Endothelial cell of umbilical vein (primary cell): ENCODE measurements at regions not wholly inside any gene's neighbourhood (a gene's known extent, or its start where the extent isn't known, plus 50 kb on each side); places are given as distances from the start of the nearest gene placed in this dataset.

Experiments used
- BruUV-seq: library from RNA; stranded (reverse); fragments of 400-500 nt; replicated peaks from 2 replicates; lab custom pipeline; 2021; lab: Mats Ljungman, UMichigan
- CTCF ChIA-PET: fragments of 300-600, 350-600 bp; sonication (Branson Sonifier 250); formaldehyde crosslinking; loops from one replicate; lab custom pipeline; 2021; ENCODE audit warnings: antibody characterized with exemption, inconsistent platforms; lab: Charles Lee
- POLR2A ChIA-PET: fragments of 300-600, 350-600 bp; sonication (Branson Sonifier 250); formaldehyde crosslinking; loops from one replicate; lab custom pipeline; 2021; ENCODE audit warnings: antibody characterized with exemption, inconsistent platforms; lab: Charles Lee
- DNase-seq: peaks from one replicate; pipeline ENCODE4 v3.0.0-alpha.2; 2011; ENCODE audit warnings: low read depth, low spot score
- FAIRE-seq: peaks from 2 replicates; lab custom pipeline; 2011; peaks lifted over from hg19 to GRCh38; lab: Jason Lieb, UNC
- H2AFZ ChIP-seq: 2 replicates; pipeline ENCODE4 v1.6.0; 2012; ENCODE audit warnings: low read depth, low read length, control low read depth, inconsistent platforms
- H3K27ac ChIP-seq: 2 replicates; pipeline ENCODE4 v1.5.1; 2011; ENCODE audit warnings: low read depth, mild to moderate bottlenecking, control low read depth, low read length, moderate library complexity; ENCODE audit not compliant: insufficient read depth
- H3K27me3 ChIP-seq, 2 experiments: 2 replicates each; pipeline versions ENCODE4 v1.6.0 to v1.6.1; 2011; ENCODE audit warnings: low read length in 2 of 2, mixed read lengths in 1 of 2; ENCODE audit not compliant: control insufficient read depth in 2 of 2, insufficient read depth in 2 of 2
- H3K36me3 ChIP-seq, 2 experiments: 2 replicates in 1 of 2; 3 replicates in 1 of 2; pipeline ENCODE4 v1.5.1; 2011; ENCODE audit warnings: low read length in 2 of 2, mild to moderate bottlenecking in 1 of 2, moderate library complexity in 1 of 2; ENCODE audit not compliant: control insufficient read depth in 2 of 2, insufficient read depth in 2 of 2; ENCODE audit errors: extremely low read depth in 1 of 2
- H3K4me1 ChIP-seq: 3 replicates; pipeline ENCODE4 v1.5.1; 2011; ENCODE audit warnings: mild to moderate bottlenecking, low read length; ENCODE audit not compliant: control insufficient read depth, insufficient read depth; ENCODE audit errors: extremely low read depth
- H3K4me2 ChIP-seq: 2 replicates; pipeline ENCODE4 v1.6.1; 2011; ENCODE audit warnings: low read length, control low read depth, mixed read lengths; ENCODE audit not compliant: insufficient read depth
- H3K4me3 ChIP-seq, 3 experiments: fragments of 200-600 bp in 1 of 3; sonication (generic), shearing (Covaris generic) in 1 of 3; replicated peaks in 1 of 3; 2 replicates each; pipeline ENCODE4 v1.5.1; 2011 to 2016; ENCODE audit warnings: control low read depth in 3 of 3, low read length in 3 of 3, mild to moderate bottlenecking in 2 of 3, inconsistent platforms in 1 of 3, low read depth in 1 of 3, moderate library complexity in 1 of 3; ENCODE audit not compliant: insufficient read depth in 1 of 3
- H3K79me2 ChIP-seq: 2 replicates; pipeline ENCODE4 v1.6.0; 2012; ENCODE audit warnings: low read length, inconsistent platforms; ENCODE audit not compliant: control insufficient read depth, insufficient read depth
- H3K9ac ChIP-seq: replicated peaks from 2 replicates; pipeline ENCODE3; 2011; ENCODE audit warnings: low read length, control low read depth; ENCODE audit not compliant: insufficient read depth; ENCODE audit errors: extremely low read depth
- H3K9me1 ChIP-seq: replicated peaks from 3 replicates; pipeline ENCODE4 v1.6.0; 2011; ENCODE audit warnings: mild to moderate bottlenecking, low read length; ENCODE audit not compliant: control insufficient read depth, insufficient read depth; ENCODE audit errors: extremely low read depth
- H3K9me3 ChIP-seq: replicated peaks from 2 replicates; pipeline ENCODE4 v1.5.1; 2012; ENCODE audit warnings: low read length, inconsistent platforms; ENCODE audit not compliant: control insufficient read depth, insufficient read depth
- H4K20me1 ChIP-seq: replicated peaks from 2 replicates; pipeline ENCODE3; 2011; ENCODE audit warnings: mild to moderate bottlenecking, low read length; ENCODE audit not compliant: control insufficient read depth, insufficient read depth; ENCODE audit errors: extremely low read depth
- EZH2 ChIP-seq: IDR thresholded peaks from 2 replicates; pipeline ENCODE4 v1.6.1; 2012; ENCODE audit warnings: borderline replicate concordance, low read depth, mild to moderate bottlenecking, moderate library complexity, low read length, inconsistent platforms; ENCODE audit not compliant: severe bottlenecking
- FOS ChIP-seq: IDR thresholded peaks from 2 replicates; pipeline ENCODE4 v1.6.1; 2011; ENCODE audit warnings: mild to moderate bottlenecking, low read length, moderate library complexity, borderline replicate concordance; ENCODE audit not compliant: insufficient read depth
- GATA2 ChIP-seq: IDR thresholded peaks from 2 replicates; pipeline ENCODE4 v1.7.0; 2011; ENCODE audit warnings: low read depth, mild to moderate bottlenecking, moderate library complexity, mixed read lengths, low read length; ENCODE audit not compliant: insufficient read length, insufficient read depth
- JUN ChIP-seq: IDR thresholded peaks from 2 replicates; pipeline ENCODE4 v1.6.1; 2011; ENCODE audit warnings: borderline replicate concordance, low read depth; ENCODE audit not compliant: insufficient read length, insufficient read depth
- MYC ChIP-seq: IDR thresholded peaks from one replicate; pipeline ENCODE4 v1.6.1; 2011; ENCODE audit warnings: mild to moderate bottlenecking, low read depth, low read length
- POLR2A ChIP-seq: IDR thresholded peaks from 2 replicates; pipeline ENCODE4 v1.6.1; 2012; ENCODE audit warnings: low read depth, mild to moderate bottlenecking, control low read depth, low read length
- POLR2AphosphoS5 ChIP-seq: IDR thresholded peaks from 2 replicates; pipeline ENCODE4 v1.6.1; 2012; ENCODE audit warnings: low read depth, mild to moderate bottlenecking, control low read depth, low read length, moderate library complexity; ENCODE audit not compliant: insufficient read depth
- dilution Hi-C: fragments of 300-500 bp; cut with MboI; formaldehyde crosslinking; loops from one replicate; pipeline ENCODE4 v1.15.0; 2019; ENCODE audit warnings: low sequenced_read_pairs; ENCODE audit not compliant: extremely low pct_ligation_motif_present
- intact Hi-C: fragments of 100-400 bp; cut with micrococcal nuclease; formaldehyde crosslinking; loops from one replicate; pipeline ENCODE4 v1.10.0; 2022
- TF ChIP-seq, protein P1 (sequence below), 2 donors: IDR thresholded peaks; 1 replicate in 1 of 2; 2 replicates in 1 of 2; pipeline ENCODE4 v1.5.1; 2011; ENCODE audit warnings: low read length in 2 of 2, mild to moderate bottlenecking in 2 of 2, moderate library complexity in 2 of 2, control low read depth in 1 of 2, inconsistent platforms in 1 of 2, low read depth in 1 of 2; ENCODE audit not compliant: insufficient read depth in 1 of 2; ENCODE audit errors: extremely low read depth in 1 of 2
- TF ChIP-seq, protein P2 (sequence below): IDR thresholded peaks from 2 replicates; pipeline ENCODE4 v1.6.1; 2011; ENCODE audit not compliant: insufficient read depth, insufficient read length

DNA sequence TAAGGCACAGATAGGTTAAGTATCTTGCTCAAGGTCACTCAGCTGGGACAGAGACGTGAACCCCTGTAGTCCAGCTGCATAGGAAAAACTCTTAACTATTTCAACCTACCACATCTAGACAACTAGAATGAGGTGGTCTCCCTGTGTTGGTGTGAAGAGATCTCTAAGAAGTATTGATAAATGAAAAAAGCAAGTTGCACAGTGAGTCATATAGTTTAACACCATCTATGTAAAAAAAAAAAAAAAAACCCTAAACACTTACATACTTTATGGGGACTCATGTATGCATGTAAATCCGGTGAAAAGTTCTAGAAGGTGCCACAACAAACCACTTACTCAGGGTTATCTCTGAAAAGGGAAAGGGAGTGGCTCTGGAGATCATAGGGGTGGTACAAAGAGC, 185.5 kb downstream of the SATB1 start:
- Histone ChIP-seq H3K9ac (no peak overlapping the region), H3K27me3 (no peaks in the 10 kb centered on the region), H3K27ac (no peak overlapping the region), H3K36me3 (no peaks in the 10 kb centered on the region), H4K20me1 (no peaks in the 10 kb centered on the region), H2AFZ (no peak overlapping the region), H3K4me1 (no peaks in the 10 kb centered on the region), H3K9me3 (no peaks in the 10 kb centered on the region), H3K9me1 (no peaks in the 10 kb centered on the region), H3K79me2 (no peaks in the 10 kb centered on the region), H3K4me2 (no peak overlapping the region), H3K4me3 (no peak overlapping the region)
- ChIA-PET POLR2A (no interaction called here), CTCF (no interaction called here)
- no peak for DNase-seq
- intact Hi-C loops (no loop called here), dilution Hi-C loops (no loop called here)
- TF ChIP-seq GATA2 = no peak
- TF ChIP-seq FOS = no peak
- TF ChIP-seq POLR2A = no peak
- TF ChIP-seq POLR2AphosphoS5 = no peak
- no peak for TF ChIP-seq EZH2
- no peak for TF ChIP-seq JUN
- TF ChIP-seq, protein P1, sequence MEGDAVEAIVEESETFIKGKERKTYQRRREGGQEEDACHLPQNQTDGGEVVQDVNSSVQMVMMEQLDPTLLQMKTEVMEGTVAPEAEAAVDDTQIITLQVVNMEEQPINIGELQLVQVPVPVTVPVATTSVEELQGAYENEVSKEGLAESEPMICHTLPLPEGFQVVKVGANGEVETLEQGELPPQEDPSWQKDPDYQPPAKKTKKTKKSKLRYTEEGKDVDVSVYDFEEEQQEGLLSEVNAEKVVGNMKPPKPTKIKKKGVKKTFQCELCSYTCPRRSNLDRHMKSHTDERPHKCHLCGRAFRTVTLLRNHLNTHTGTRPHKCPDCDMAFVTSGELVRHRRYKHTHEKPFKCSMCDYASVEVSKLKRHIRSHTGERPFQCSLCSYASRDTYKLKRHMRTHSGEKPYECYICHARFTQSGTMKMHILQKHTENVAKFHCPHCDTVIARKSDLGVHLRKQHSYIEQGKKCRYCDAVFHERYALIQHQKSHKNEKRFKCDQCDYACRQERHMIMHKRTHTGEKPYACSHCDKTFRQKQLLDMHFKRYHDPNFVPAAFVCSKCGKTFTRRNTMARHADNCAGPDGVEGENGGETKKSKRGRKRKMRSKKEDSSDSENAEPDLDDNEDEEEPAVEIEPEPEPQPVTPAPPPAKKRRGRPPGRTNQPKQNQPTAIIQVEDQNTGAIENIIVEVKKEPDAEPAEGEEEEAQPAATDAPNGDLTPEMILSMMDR (IDR thresholded peaks at IDR 0.05; ENCODE audit: extremely low read depth in 1 of 2, insufficient read depth in 1 of 2, low read depth in 1 of 2, low read length in 2 of 2) = no peak
- TF ChIP-seq MYC = no peak
- TF ChIP-seq, protein P2, sequence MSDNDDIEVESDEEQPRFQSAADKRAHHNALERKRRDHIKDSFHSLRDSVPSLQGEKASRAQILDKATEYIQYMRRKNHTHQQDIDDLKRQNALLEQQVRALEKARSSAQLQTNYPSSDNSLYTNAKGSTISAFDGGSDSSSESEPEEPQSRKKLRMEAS = no peak
- no TSS peak for BruUV-seq
- FAIRE-seq = no peak
